Endothelial cell of umbilical vein (primary cell): ENCODE measurements at regions not wholly inside any gene's neighbourhood (a gene's known extent, or its start where the extent isn't known, plus 50 kb on each side); places are given as distances from the start of the nearest gene placed in this dataset.

ENCODE experiments used
- CTCF ChIP-seq, 2 donors: IDR thresholded peaks; 1 replicate in 1 of 2; 2 replicates in 1 of 2; pipeline ENCODE4 v1.5.1; 2011; ENCODE audit warnings: low read length in 2 of 2, mild to moderate bottlenecking in 2 of 2, moderate library complexity in 2 of 2, control low read depth in 1 of 2, inconsistent platforms in 1 of 2, low read depth in 1 of 2; ENCODE audit not compliant: insufficient read depth in 1 of 2; ENCODE audit errors: extremely low read depth in 1 of 2
- EZH2 ChIP-seq: IDR thresholded peaks from 2 replicates; pipeline ENCODE4 v1.6.1; 2012; ENCODE audit warnings: borderline replicate concordance, low read depth, mild to moderate bottlenecking, moderate library complexity, low read length, inconsistent platforms; ENCODE audit not compliant: severe bottlenecking
- FOS ChIP-seq: IDR thresholded peaks from 2 replicates; pipeline ENCODE4 v1.6.1; 2011; ENCODE audit warnings: mild to moderate bottlenecking, low read length, moderate library complexity, borderline replicate concordance; ENCODE audit not compliant: insufficient read depth
- POLR2A ChIP-seq: IDR thresholded peaks from 2 replicates; pipeline ENCODE4 v1.6.1; 2012; ENCODE audit warnings: low read depth, mild to moderate bottlenecking, control low read depth, low read length
- POLR2AphosphoS5 ChIP-seq: IDR thresholded peaks from 2 replicates; pipeline ENCODE4 v1.6.1; 2012; ENCODE audit warnings: low read depth, mild to moderate bottlenecking, control low read depth, low read length, moderate library complexity; ENCODE audit not compliant: insufficient read depth

- TF ChIP-seq CTCF (IDR thresholded peaks at IDR 0.05; ENCODE audit: extremely low read depth in 1 of 2, insufficient read depth in 1 of 2, low read depth in 1 of 2, low read length in 2 of 2) (no peak), EZH2 (no peak), POLR2AphosphoS5 (no peak), FOS (no peak), POLR2A (no peak)
Observed at GRCh38 chr13:100827489-100828176, 153.0 kb upstream of the TMTC4 start.
